Neuronal stem cell (in vitro differentiated cells): ENCODE measurements at regions not wholly inside any gene's neighbourhood (a gene's known extent, or its start where the extent isn't known, plus 50 kb on each side); places are given as distances from the start of the nearest gene placed in this dataset.
A peak's percentile ranks its signal among the peaks of the same experiment; 100 is the strongest.

Experiments used
- DNase-seq: peaks from one replicate; pipeline ENCODE4 v3.0.0-alpha.2; 2013; ENCODE audit warnings: low spot score
- H2AFZ ChIP-seq: one replicate; pipeline ENCODE4 v1.6.1; 2013; ENCODE audit warnings: mild to moderate bottlenecking, low read length, inconsistent platforms
- H2AK5ac ChIP-seq: 2 replicates; pipeline ENCODE4 v1.6.1; 2013; ENCODE audit warnings: low read depth, mild to moderate bottlenecking, inconsistent platforms, low read length, moderate library complexity, mixed read lengths
- H2BK120ac ChIP-seq: 2 replicates; pipeline ENCODE4 v1.6.1; 2013; ENCODE audit warnings: low read depth, mild to moderate bottlenecking, inconsistent platforms, low read length, moderate library complexity, mixed read lengths
- H2BK12ac ChIP-seq: one replicate; pipeline ENCODE4 v1.6.1; 2013; ENCODE audit warnings: low read length, inconsistent platforms
- H2BK15ac ChIP-seq: 2 replicates; pipeline ENCODE4 v1.6.1; 2013; ENCODE audit warnings: mild to moderate bottlenecking, low read length, inconsistent platforms, mixed read lengths
- H2BK5ac ChIP-seq: one replicate; pipeline ENCODE4 v1.6.1; 2013; ENCODE audit warnings: inconsistent platforms, mild to moderate bottlenecking, low read length, moderate library complexity
- H3K14ac ChIP-seq: one replicate; pipeline ENCODE4 v1.6.1; 2013; ENCODE audit warnings: low read length, inconsistent platforms
- H3K18ac ChIP-seq: 2 replicates; pipeline ENCODE4 v1.6.1; 2013; ENCODE audit warnings: low read length, inconsistent platforms
- H3K23ac ChIP-seq: 2 replicates; pipeline ENCODE4 v1.6.1; 2013; ENCODE audit warnings: low read depth, mild to moderate bottlenecking, mixed read lengths, low read length, inconsistent platforms; ENCODE audit not compliant: poor library complexity
- H3K27ac ChIP-seq: replicated peaks from 3 replicates; pipeline ENCODE4 v1.5.1; 2013; ENCODE audit warnings: low read length, inconsistent platforms
- H3K27me3 ChIP-seq, 3 experiments: 2 replicates each; pipeline ENCODE4 v1.6.1; 2013; ENCODE audit warnings: low read length in 3 of 3, mild to moderate bottlenecking in 2 of 3, inconsistent platforms in 1 of 3, low read depth in 1 of 3, mixed read lengths in 1 of 3, moderate library complexity in 1 of 3; ENCODE audit not compliant: control insufficient read depth in 3 of 3, insufficient read depth in 3 of 3
- H3K36me3 ChIP-seq, 2 donors: replicated peaks in 1 of 2; 2 replicates each; pipeline ENCODE4 v1.6.1; 2013; ENCODE audit warnings: low read length in 2 of 2; ENCODE audit not compliant: control insufficient read depth in 2 of 2, insufficient read depth in 2 of 2
- H3K4ac ChIP-seq: 2 replicates; pipeline ENCODE4 v1.6.1; 2013; ENCODE audit warnings: inconsistent platforms, mild to moderate bottlenecking, low read length, moderate library complexity
- H3K4me1 ChIP-seq, 2 donors: 1 replicate in 1 of 2; 2 replicates in 1 of 2; pipeline ENCODE4 v1.6.1; 2013; ENCODE audit warnings: low read length in 2 of 2, low read depth in 1 of 2; ENCODE audit not compliant: control insufficient read depth in 2 of 2, insufficient read depth in 1 of 2
- H3K4me2 ChIP-seq: one replicate; pipeline ENCODE4 v1.6.1; 2013; ENCODE audit warnings: mild to moderate bottlenecking, low read length, inconsistent platforms; ENCODE audit not compliant: insufficient read depth, poor library complexity, severe bottlenecking
- H3K4me3 ChIP-seq, 2 donors: 2 replicates each; pipeline ENCODE4 v1.5.1; 2013; ENCODE audit warnings: low read length in 2 of 2, mild to moderate bottlenecking in 2 of 2, inconsistent platforms in 1 of 2, moderate library complexity in 1 of 2
- H3K79me1 ChIP-seq: one replicate; pipeline ENCODE4 v1.6.1; 2013; ENCODE audit warnings: low read depth, mild to moderate bottlenecking, inconsistent platforms, low read length, moderate library complexity
- H3K9ac ChIP-seq: one replicate; pipeline ENCODE4 v1.6.1; 2013; ENCODE audit warnings: mild to moderate bottlenecking, low read depth, low read length, inconsistent platforms; ENCODE audit not compliant: poor library complexity
- H3K9me3 ChIP-seq, 2 donors: replicated peaks in 1 of 2; 2 replicates each; pipeline versions ENCODE3 to v1.6.1; 2013; ENCODE audit warnings: low read length in 2 of 2, mild to moderate bottlenecking in 2 of 2, inconsistent platforms in 1 of 2, low read depth in 1 of 2, mixed read lengths in 1 of 2, moderate library complexity in 1 of 2; ENCODE audit not compliant: control insufficient read depth in 2 of 2, insufficient read depth in 1 of 2
- H4K8ac ChIP-seq: one replicate; pipeline ENCODE4 v1.6.1; 2013; ENCODE audit warnings: low read depth, mild to moderate bottlenecking, inconsistent platforms, low read length, moderate library complexity
- H4K91ac ChIP-seq: one replicate; pipeline ENCODE4 v1.6.1; 2013; ENCODE audit warnings: low read length, low read depth, mild to moderate bottlenecking, inconsistent platforms; ENCODE audit not compliant: poor library complexity
- WGBS, 2 donors: extraction: QIAGEN DNeasy Blood & Tissue Kit; methylation state at CpG; one replicate each; pipeline ENCODE4 v1.1.7; 2013; ENCODE audit warnings: missing lambda C conversion rate in 2 of 2, mixed read lengths in 1 of 2; ENCODE audit not compliant: insufficient read length in 2 of 2, insufficient replicate concordance in 1 of 2; ENCODE audit errors: extremely low coverage in 2 of 2; 5-methylcytosine and 5-hydroxymethylcytosine counted together

- Histone ChIP-seq H2BK12ac (no peak overlapping the region), H2BK5ac (no peak overlapping the region), H3K79me1 (no peaks in the 10 kb centered on the region), H3K27me3 (peaks cover 0 to 10% (median 2%) of the 10 kb centered on the region in 3 experiments), H3K4ac (no peak overlapping the region), H3K9me3 (no peaks in the 10 kb centered on the region), H3K9ac (no peak overlapping the region), H4K8ac (no peak overlapping the region), H2AFZ (no peak overlapping the region), H4K91ac (no peak overlapping the region), H2BK120ac (no peak overlapping the region), H3K4me3 (no peak overlapping the region), H3K36me3 (no peaks in the 10 kb centered on the region), H3K23ac (no peak overlapping the region), H3K14ac (no peak overlapping the region), H2BK15ac (no peak overlapping the region), H3K27ac (no peak overlapping the region), H3K4me1 (no peaks in the 10 kb centered on the region), H2AK5ac (no peak overlapping the region), H3K4me2 (no peak overlapping the region), H3K18ac (no peak overlapping the region)
- DNase-seq, result no peak
Measured at GRCh38 chr16:51040637-51041036, 110.4 kb downstream of the SALL1 start.

DNA sequence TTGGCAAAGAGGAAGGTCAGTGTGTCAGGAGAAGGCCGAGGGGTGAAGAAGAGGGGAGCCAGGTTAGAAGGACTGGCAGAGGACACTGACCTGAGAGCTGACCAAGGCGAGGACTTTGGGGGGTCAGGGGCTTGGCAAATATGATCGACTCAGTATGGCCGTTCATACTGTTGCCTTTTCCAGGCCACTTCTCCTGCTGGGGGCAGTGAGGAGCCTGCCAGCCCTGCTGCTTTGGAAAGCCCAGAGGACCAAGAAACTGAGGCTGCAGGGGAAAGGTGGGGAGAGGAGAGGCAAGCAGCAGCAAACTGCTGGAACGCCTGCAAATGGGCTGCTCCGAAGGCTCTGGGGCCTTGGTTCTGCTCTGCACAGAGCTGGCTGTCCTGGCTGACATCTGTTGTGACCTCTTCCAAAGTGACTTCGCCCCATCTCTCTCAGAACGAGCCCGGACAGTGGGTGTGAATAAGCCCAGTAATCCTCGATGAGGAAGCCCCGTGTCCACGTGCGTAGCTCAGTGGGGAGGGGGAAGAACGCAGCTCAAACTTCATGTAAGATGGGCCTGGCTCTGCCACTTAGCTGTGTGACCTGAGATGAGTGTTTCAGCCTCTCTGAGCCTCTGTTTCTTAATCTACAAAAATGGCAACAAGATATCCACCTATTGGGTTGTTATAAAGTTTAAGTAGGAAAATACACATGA, 111.3 kb downstream of the SALL1 start:
- no CpG with 5 or more reads among the region's 14 CpGs for WGBS, 2 donors
- no peak overlapping the region for H2AFZ ChIP-seq
- no peak for DNase-seq

GRCh38 chr16:51035711-51036110, 115.4 kb downstream of the SALL1 start:
- H2BK12ac ChIP-seq, result no peak overlapping the region
- no peak overlapping the region for H3K9ac ChIP-seq
- H3K4me1 ChIP-seq, result peaks cover 0 to 1% of the 10 kb centered on the region in 2 donors
- H3K27me3 ChIP-seq, result peaks cover 0 to 3% (median 0%) of the 10 kb centered on the region in 3 experiments
- H2BK15ac ChIP-seq, result no peak overlapping the region
- no peak overlapping the region for H2AFZ ChIP-seq
- no peak overlapping the region for H3K23ac ChIP-seq
- no peak overlapping the region for H2AK5ac ChIP-seq
- H3K18ac ChIP-seq, result no peak overlapping the region
- DNase-seq, result no peak
- H3K9me3 ChIP-seq, result no peaks in the 10 kb centered on the region
- no peak overlapping the region for H3K14ac ChIP-seq
- H3K4ac ChIP-seq, result no peak overlapping the region
- H3K27ac ChIP-seq, result no peak overlapping the region
- H4K91ac ChIP-seq, result no peak overlapping the region
- no peak overlapping the region for H3K4me2 ChIP-seq
- H3K79me1 ChIP-seq, result no peaks in the 10 kb centered on the region
- H3K4me3 ChIP-seq, result no peak overlapping the region
- no CpG with 5 or more reads among the region's 7 CpGs for WGBS, 2 donors
- H3K36me3 ChIP-seq, result no peaks in the 10 kb centered on the region
- no peak overlapping the region for H2BK120ac ChIP-seq
- no peak overlapping the region for H4K8ac ChIP-seq
- no peak overlapping the region for H2BK5ac ChIP-seq

More for the DNA sequence above, 111.3 kb downstream of the SALL1 start:
- no peak overlapping the region for H3K23ac ChIP-seq
- no peak overlapping the region for H3K4me2 ChIP-seq
- no peak overlapping the region for H2BK15ac ChIP-seq
- no peak overlapping the region for H4K91ac ChIP-seq
- H3K18ac ChIP-seq, result peak overlapping the region; percentile 68
- no peak overlapping the region for H4K8ac ChIP-seq
- H2BK120ac ChIP-seq, result no peak overlapping the region
- H2AK5ac ChIP-seq, result peak overlapping the region; percentile 12
- H3K79me1 ChIP-seq, result no peaks in the 10 kb centered on the region
- H3K4me1 ChIP-seq, result no peaks in the 10 kb centered on the region
- no peak overlapping the region for H2BK12ac ChIP-seq
- no peaks in the 10 kb centered on the region for H3K36me3 ChIP-seq
- H2BK5ac ChIP-seq, result no peak overlapping the region
- peaks cover 0 to 10% (median 2%) of the 10 kb centered on the region in 3 experiments for H3K27me3 ChIP-seq
- no peak overlapping the region for H3K27ac ChIP-seq
- H3K14ac ChIP-seq, result no peak overlapping the region
- H3K4me3 ChIP-seq, result no peak overlapping the region
- no peaks in the 10 kb centered on the region for H3K9me3 ChIP-seq
- H3K9ac ChIP-seq, result no peak overlapping the region
- H3K4ac ChIP-seq, result no peak overlapping the region

- H2BK12ac ChIP-seq, result no peak overlapping the region
- peaks cover 0 to 5% (median 0%) of the 10 kb centered on the region in 3 experiments for H3K27me3 ChIP-seq
- no CpG with 5 or more reads among the region's 3 CpGs for WGBS, 2 donors
- no peak overlapping the region for H3K9ac ChIP-seq
- no peaks in the 10 kb centered on the region for H3K79me1 ChIP-seq
- no peak overlapping the region for H3K23ac ChIP-seq
- H3K4me3 ChIP-seq, result no peak overlapping the region
- no peak overlapping the region for H3K14ac ChIP-seq
- H3K9me3 ChIP-seq, result no peaks in the 10 kb centered on the region
- no peak overlapping the region for H3K4me2 ChIP-seq
- H2AFZ ChIP-seq, result no peak overlapping the region
- H3K36me3 ChIP-seq, result no peaks in the 10 kb centered on the region
- H2BK5ac ChIP-seq, result no peak overlapping the region
- peaks cover 0 to 1% of the 10 kb centered on the region in 2 donors for H3K4me1 ChIP-seq
- DNase-seq, result no peak
- H2BK15ac ChIP-seq, result no peak overlapping the region
- no peak overlapping the region for H4K91ac ChIP-seq
- H3K27ac ChIP-seq, result no peak overlapping the region
- no peak overlapping the region for H4K8ac ChIP-seq
- no peak overlapping the region for H3K18ac ChIP-seq
- H3K4ac ChIP-seq, result no peak overlapping the region
- H2BK120ac ChIP-seq, result no peak overlapping the region
- no peak overlapping the region for H2AK5ac ChIP-seq
Measured at GRCh38 chr16:51035110-51035498, 116.0 kb downstream of the SALL1 start.
